ENCODE measurements at regions not wholly inside any gene's neighbourhood (a gene's known extent, or its start where the extent isn't known, plus 50 kb on each side); places are given as distances from the start of the nearest gene placed in this dataset.

- TF ChIP-seq, protein P1, sequence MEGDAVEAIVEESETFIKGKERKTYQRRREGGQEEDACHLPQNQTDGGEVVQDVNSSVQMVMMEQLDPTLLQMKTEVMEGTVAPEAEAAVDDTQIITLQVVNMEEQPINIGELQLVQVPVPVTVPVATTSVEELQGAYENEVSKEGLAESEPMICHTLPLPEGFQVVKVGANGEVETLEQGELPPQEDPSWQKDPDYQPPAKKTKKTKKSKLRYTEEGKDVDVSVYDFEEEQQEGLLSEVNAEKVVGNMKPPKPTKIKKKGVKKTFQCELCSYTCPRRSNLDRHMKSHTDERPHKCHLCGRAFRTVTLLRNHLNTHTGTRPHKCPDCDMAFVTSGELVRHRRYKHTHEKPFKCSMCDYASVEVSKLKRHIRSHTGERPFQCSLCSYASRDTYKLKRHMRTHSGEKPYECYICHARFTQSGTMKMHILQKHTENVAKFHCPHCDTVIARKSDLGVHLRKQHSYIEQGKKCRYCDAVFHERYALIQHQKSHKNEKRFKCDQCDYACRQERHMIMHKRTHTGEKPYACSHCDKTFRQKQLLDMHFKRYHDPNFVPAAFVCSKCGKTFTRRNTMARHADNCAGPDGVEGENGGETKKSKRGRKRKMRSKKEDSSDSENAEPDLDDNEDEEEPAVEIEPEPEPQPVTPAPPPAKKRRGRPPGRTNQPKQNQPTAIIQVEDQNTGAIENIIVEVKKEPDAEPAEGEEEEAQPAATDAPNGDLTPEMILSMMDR (IDR thresholded peaks at IDR 0.05), result no peak
- TF ChIP-seq POLR2A (IDR thresholded peaks at IDR 0.05), result no peak
Observed at GRCh38 chr17:56674401-56674925, 81.0 kb downstream of the NOG start.
